Kidney (tissue), 13 donors: ENCODE measurements at regions not wholly inside any gene's neighbourhood (a gene's known extent, or its start where the extent isn't known, plus 50 kb on each side); places are given as distances from the start of the nearest gene placed in this dataset.
A peak's percentile ranks its signal among the peaks of the same experiment; 100 is the strongest.

ENCODE experiments used
- DNase-seq, 5 donors: peaks; one replicate each; pipeline ENCODE4 v3.0.0-alpha.2; 2013 to 2020
- FAIRE-seq: peaks from 2 replicates; lab custom pipeline; 2012; peaks lifted over from hg19 to GRCh38; lab: Jason Lieb, UNC
- H3K27ac ChIP-seq, 2 donors: one replicate each; pipeline ENCODE4 v1.7.0; 2013; ENCODE audit warnings: low read depth in 2 of 2, low read length in 2 of 2, inconsistent platforms in 1 of 2
- H3K27me3 ChIP-seq: one replicate; pipeline ENCODE4 v1.7.1; 2013; ENCODE audit warnings: low read length, inconsistent platforms; ENCODE audit not compliant: control insufficient read depth, insufficient read depth
- H3K36me3 ChIP-seq, 3 donors: one replicate each; pipeline versions ENCODE4 v1.7.0 to v1.7.1; 2013; ENCODE audit warnings: low read length in 3 of 3, control low read depth in 1 of 3, inconsistent platforms in 1 of 3; ENCODE audit not compliant: insufficient read depth in 3 of 3, control insufficient read depth in 2 of 3
- H3K4me1 ChIP-seq, 3 donors: one replicate each; pipeline versions ENCODE4 v1.7.0 to v1.7.1; 2013; ENCODE audit warnings: low read length in 3 of 3, inconsistent platforms in 1 of 3, low read depth in 1 of 3; ENCODE audit not compliant: control insufficient read depth in 2 of 3, insufficient read depth in 2 of 3
- H3K4me3 ChIP-seq, 3 donors: one replicate each; pipeline versions ENCODE4 v1.7.0 to v1.8.1; 2013; ENCODE audit warnings: low read length in 3 of 3, control low read depth in 1 of 3, inconsistent platforms in 1 of 3
- H3K9ac ChIP-seq, 3 donors: one replicate each; pipeline versions ENCODE4 v1.7.0 to v1.7.1; 2013; ENCODE audit warnings: low read length in 3 of 3, control low read depth in 1 of 3, inconsistent platforms in 1 of 3
- H3K9me3 ChIP-seq, 3 donors: one replicate each; pipeline versions ENCODE4 v1.7.0 to v1.7.1; 2013; ENCODE audit warnings: low read length in 3 of 3, control low read depth in 1 of 3, inconsistent platforms in 1 of 3; ENCODE audit not compliant: control insufficient read depth in 2 of 3, insufficient read depth in 1 of 3
- intact Hi-C: fragments of 100-400 bp; cut with DNase I; formaldehyde crosslinking; loops from one replicate; pipeline ENCODE4 v1.11.1; 2022
- TF ChIP-seq, protein P1 (sequence below): IDR thresholded peaks from 3 replicates; pipeline ENCODE4 v1.5.1; 2012; ENCODE audit warnings: mild to moderate bottlenecking, moderate library complexity, borderline replicate concordance; ENCODE audit not compliant: insufficient read depth; ENCODE audit errors: extremely low read depth
- donor health status: control.
- donor health status: control.
- donor health status: control.
- donor health status: control.
- donor health status: control.
- donor health status: DM: yes; HTN: yes; CAD: no.
- donor health status: Normal renal cell carcinoma (clear cell type).

DNA sequence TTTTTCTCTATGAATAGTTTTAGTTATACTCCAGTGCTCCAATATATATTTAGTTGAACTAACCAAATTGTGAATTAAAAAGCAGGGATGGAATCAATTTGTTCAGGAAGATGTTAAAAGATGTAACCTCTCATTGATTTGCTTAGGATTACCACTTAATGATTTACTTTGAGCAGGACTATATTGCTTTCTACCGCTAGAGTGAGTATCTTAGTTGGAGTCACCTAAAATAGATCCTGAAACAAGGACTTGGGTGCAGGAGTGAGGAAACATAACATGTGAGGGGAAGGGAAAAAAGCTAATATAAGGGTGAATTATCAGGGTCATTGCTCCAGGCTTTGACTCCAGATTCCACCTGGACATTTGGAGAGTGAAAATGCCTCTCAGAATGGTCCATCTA is 2277.4 kb upstream of the C9orf72 start:
- H3K4me3 ChIP-seq = no peak overlapping the region

GRCh38 chr9:29861803-29862202 is 2288.5 kb upstream of the C9orf72 start:
- Histone ChIP-seq H3K9ac (no peak overlapping the region), H3K9me3 (no peaks in the 10 kb centered on the region), H3K27me3 (no peaks in the 10 kb centered on the region), H3K4me1 (no peaks in the 10 kb centered on the region), H3K4me3 (no peak overlapping the region), H3K36me3 (no peaks in the 10 kb centered on the region), H3K27ac (no peak overlapping the region)
- no peak for DNase-seq
- TF ChIP-seq, protein P1, sequence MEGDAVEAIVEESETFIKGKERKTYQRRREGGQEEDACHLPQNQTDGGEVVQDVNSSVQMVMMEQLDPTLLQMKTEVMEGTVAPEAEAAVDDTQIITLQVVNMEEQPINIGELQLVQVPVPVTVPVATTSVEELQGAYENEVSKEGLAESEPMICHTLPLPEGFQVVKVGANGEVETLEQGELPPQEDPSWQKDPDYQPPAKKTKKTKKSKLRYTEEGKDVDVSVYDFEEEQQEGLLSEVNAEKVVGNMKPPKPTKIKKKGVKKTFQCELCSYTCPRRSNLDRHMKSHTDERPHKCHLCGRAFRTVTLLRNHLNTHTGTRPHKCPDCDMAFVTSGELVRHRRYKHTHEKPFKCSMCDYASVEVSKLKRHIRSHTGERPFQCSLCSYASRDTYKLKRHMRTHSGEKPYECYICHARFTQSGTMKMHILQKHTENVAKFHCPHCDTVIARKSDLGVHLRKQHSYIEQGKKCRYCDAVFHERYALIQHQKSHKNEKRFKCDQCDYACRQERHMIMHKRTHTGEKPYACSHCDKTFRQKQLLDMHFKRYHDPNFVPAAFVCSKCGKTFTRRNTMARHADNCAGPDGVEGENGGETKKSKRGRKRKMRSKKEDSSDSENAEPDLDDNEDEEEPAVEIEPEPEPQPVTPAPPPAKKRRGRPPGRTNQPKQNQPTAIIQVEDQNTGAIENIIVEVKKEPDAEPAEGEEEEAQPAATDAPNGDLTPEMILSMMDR = no peak
- intact Hi-C loops = no loop called here
- no peak for FAIRE-seq

More for the DNA sequence above, 2277.4 kb upstream of the C9orf72 start:
- DNase-seq = no peak
- no peak overlapping the region for H3K27ac ChIP-seq
- TF ChIP-seq, protein P1 = no peak
- H3K27me3 ChIP-seq = no peaks in the 10 kb centered on the region
- no peaks in the 10 kb centered on the region for H3K36me3 ChIP-seq
- no peaks in the 10 kb centered on the region for H3K4me1 ChIP-seq
- peaks cover 0 to 3% (median 0%) of the 10 kb centered on the region in 3 donors for H3K9me3 ChIP-seq
- no peak for FAIRE-seq
- H3K9ac ChIP-seq = no peak overlapping the region
- intact Hi-C loops = no loop called here

DNA sequence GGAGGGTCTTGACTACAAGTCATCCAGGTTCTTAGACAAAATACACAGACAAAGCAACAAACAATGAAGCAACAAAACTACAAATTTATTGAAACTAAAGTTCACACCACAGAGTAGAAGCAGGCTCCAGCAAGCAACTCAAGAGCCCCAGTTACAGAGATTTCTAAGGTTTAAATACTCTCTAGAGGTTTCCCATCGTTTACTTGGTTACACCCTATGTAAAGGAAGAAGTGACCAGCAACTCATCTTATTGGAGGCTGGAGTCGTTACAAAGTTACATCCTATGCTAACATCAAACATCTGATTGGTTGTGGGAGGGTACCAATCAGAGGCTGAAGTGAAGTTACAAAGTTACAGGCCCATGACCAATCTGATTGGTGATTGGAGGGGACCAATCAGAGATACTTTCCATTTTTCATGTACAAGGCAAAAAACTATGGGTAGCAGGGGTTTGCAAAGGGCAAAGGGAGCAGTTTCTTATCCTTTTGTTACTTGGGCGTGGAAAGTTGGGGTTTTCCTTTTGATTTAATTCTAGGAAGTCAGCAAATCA is 2292.6 kb upstream of the C9orf72 start:
- no peak overlapping the region for H3K4me3 ChIP-seq
- H3K27me3 ChIP-seq = no peaks in the 10 kb centered on the region
- no peak overlapping the region for H3K27ac ChIP-seq
- DNase-seq = no peak
- intact Hi-C loops = no loop called here
- no peaks in the 10 kb centered on the region for H3K4me1 ChIP-seq
- H3K36me3 ChIP-seq = no peaks in the 10 kb centered on the region
- H3K9me3 ChIP-seq = no peaks in the 10 kb centered on the region
- FAIRE-seq = no peak
- TF ChIP-seq, protein P1 = no peak
- H3K9ac ChIP-seq = no peak overlapping the region

- intact Hi-C loops = no loop called here
- DNase-seq (peak in 2 of 5 donors; percentile 5 to 26), FAIRE-seq (no peak)
Measured at GRCh38 chr9:29866556-29866955, 2293.3 kb upstream of the C9orf72 start.

More at GRCh38 chr9:29866556-29866955, 2293.3 kb upstream of the C9orf72 start:
- Histone ChIP-seq H3K9ac (no peak overlapping the region), H3K27me3 (no peaks in the 10 kb centered on the region), H3K9me3 (no peaks in the 10 kb centered on the region), H3K4me3 (no peak overlapping the region), H3K36me3 (no peaks in the 10 kb centered on the region), H3K27ac (no peak overlapping the region), H3K4me1 (no peaks in the 10 kb centered on the region)
- TF ChIP-seq, protein P1 = no peak
